GM21367 (cell line): ENCODE measurements at regions not wholly inside any gene's neighbourhood (a gene's known extent, or its start where the extent isn't known, plus 50 kb on each side); places are given as distances from the start of the nearest gene placed in this dataset.
A peak's percentile ranks its signal among the peaks of the same experiment; 100 is the strongest.

Experiments
- ATAC-seq: cut with Tn5 transposase; IDR thresholded peaks from one replicate; pipeline ENCODE4 v1.9.1; 2021; ENCODE audit not compliant: unreplicated experiment

GRCh38 chr15:79656151-79657000, 224.2 kb downstream of the MINAR1 start:
- no peak for ATAC-seq

- no peak for ATAC-seq
These were observed 225.6 kb downstream of the MINAR1 start for GRCh38 chr15:79657722-79658121.

GRCh38 chr15:79659691-79660090, 227.6 kb downstream of the MINAR1 start:
- ATAC-seq, result no peak

GRCh38 chr15:79661411-79661810, 229.3 kb downstream of the MINAR1 start:
- ATAC-seq, result no peak

GRCh38 chr15:79673416-79674123, 223.2 kb downstream of the MTHFS start:
- ATAC-seq, result peak; percentile 77

GRCh38 chr15:79674124-79674465, 222.7 kb downstream of the MTHFS start:
- no peak for ATAC-seq

GRCh38 chr15:79675982-79676381, 220.8 kb downstream of the MTHFS start:
- no peak for ATAC-seq

GRCh38 chr15:79676621-79677020, 220.2 kb downstream of the MTHFS start:
- no peak for ATAC-seq

GRCh38 chr15:79677241-79677640, 219.6 kb downstream of the MTHFS start:
- ATAC-seq, result no peak

GRCh38 chr15:79678032-79678701, 218.6 kb downstream of the MTHFS start:
- no peak for ATAC-seq

GRCh38 chr15:79680720-79681119, 216.1 kb downstream of the MTHFS start:
- no peak for ATAC-seq

- no peak for ATAC-seq
These were observed 214.5 kb downstream of the MTHFS start for GRCh38 chr15:79682285-79682684.

GRCh38 chr15:79682851-79683288, 213.9 kb downstream of the MTHFS start:
- ATAC-seq, result no peak

- no peak for ATAC-seq
These were observed 207.8 kb downstream of the MTHFS start for GRCh38 chr15:79689030-79689429.

GRCh38 chr15:79700951-79701480, 195.8 kb downstream of the MTHFS start:
- no peak for ATAC-seq

GRCh38 chr15:79702621-79703020, 194.2 kb downstream of the MTHFS start:
- no peak for ATAC-seq

- ATAC-seq, result no peak
These were observed 175.6 kb downstream of the MTHFS start for GRCh38 chr15:79721256-79721655.

- no peak for ATAC-seq
These were observed 172.5 kb downstream of the MTHFS start for GRCh38 chr15:79724312-79724711.

- no peak for ATAC-seq
These were observed 172.0 kb downstream of the MTHFS start for GRCh38 chr15:79724804-79725203.

- no peak for ATAC-seq
These were observed 167.9 kb downstream of the MTHFS start for GRCh38 chr15:79728867-79729266.

- no peak for ATAC-seq
These were observed 160.3 kb downstream of the MTHFS start for GRCh38 chr15:79736435-79737000.
